ENCODE measurements at regions not wholly inside any gene's neighbourhood (a gene's known extent, or its start where the extent isn't known, plus 50 kb on each side); places are given as distances from the start of the nearest gene placed in this dataset.

- no peaks in the 10 kb centered on the region for H3K36me3 ChIP-seq
- no peak overlapping the region for H3K4me3 ChIP-seq
- no peaks in the 10 kb centered on the region for H3K4me1 ChIP-seq
- H3K27me3 ChIP-seq (replicated peaks in 1 of 7): no peaks in the 10 kb centered on the region
- DNase-seq: no peak
- no peak overlapping the region for H3K27ac ChIP-seq
- intact Hi-C loops (cut with DNase I; ENCODE audit: low total_unique reads): no loop called here
- H3K9me3 ChIP-seq: no peaks in the 10 kb centered on the region
- no peak for TF ChIP-seq POLR2AphosphoS5 (IDR thresholded peaks at IDR 0.05)
- TF ChIP-seq CTCF (IDR thresholded peaks at IDR 0.05 in 8 of 11, conservative IDR thresholded peaks at IDR 0.05 in 3 of 11): no peak
- no peak for TF ChIP-seq POLR2A (IDR thresholded peaks at IDR 0.05)
- WGBS, 5 donors: 87 to 96% (median 95%) methylated on average over 2 of the region's 2 CpGs
Observed at GRCh38 chr10:4212111-4212630, 427.2 kb upstream of the KLF6 start.

- no peak overlapping the region for H3K27ac ChIP-seq
- no peak for TF ChIP-seq POLR2AphosphoS5 (IDR thresholded peaks at IDR 0.05)
- TF ChIP-seq POLR2A (IDR thresholded peaks at IDR 0.05): no peak
- TF ChIP-seq CTCF (IDR thresholded peaks at IDR 0.05 in 8 of 11, conservative IDR thresholded peaks at IDR 0.05 in 3 of 11): no peak
- no peaks in the 10 kb centered on the region for H3K27me3 ChIP-seq (replicated peaks in 1 of 7)
- intact Hi-C loops (cut with DNase I; ENCODE audit: low total_unique reads): no loop called here
- 90 to 96% (median 91%) methylated on average over 5 of the region's 5 CpGs for WGBS, 5 donors
- no peaks in the 10 kb centered on the region for H3K4me1 ChIP-seq
- no peaks in the 10 kb centered on the region for H3K9me3 ChIP-seq
- H3K4me3 ChIP-seq: no peak overlapping the region
- no peaks in the 10 kb centered on the region for H3K36me3 ChIP-seq
- no peak for DNase-seq
Observed at GRCh38 chr10:4208499-4208898, 423.5 kb upstream of the KLF6 start.

GRCh38 chr10:4205113-4205512 lies 420.1 kb upstream of the KLF6 start:
- intact Hi-C loops (cut with DNase I; ENCODE audit: low total_unique reads): no loop called here
- no peak for TF ChIP-seq POLR2AphosphoS5 (IDR thresholded peaks at IDR 0.05)
- TF ChIP-seq CTCF (IDR thresholded peaks at IDR 0.05 in 8 of 11, conservative IDR thresholded peaks at IDR 0.05 in 3 of 11): no peak
- no peak for TF ChIP-seq POLR2A (IDR thresholded peaks at IDR 0.05)
- no peaks in the 10 kb centered on the region for H3K27me3 ChIP-seq (replicated peaks in 1 of 7)
- H3K9me3 ChIP-seq: no peaks in the 10 kb centered on the region
- 78 to 95% (median 89%) methylated on average over 1 of the region's 1 CpG for WGBS, 5 donors
- H3K4me3 ChIP-seq: no peak overlapping the region
- no peaks in the 10 kb centered on the region for H3K4me1 ChIP-seq
- H3K36me3 ChIP-seq: no peaks in the 10 kb centered on the region
- DNase-seq: no peak
- no peak overlapping the region for H3K27ac ChIP-seq

- TF ChIP-seq POLR2AphosphoS5 (IDR thresholded peaks at IDR 0.05) (no peak), CTCF (IDR thresholded peaks at IDR 0.05 in 8 of 11, conservative IDR thresholded peaks at IDR 0.05 in 3 of 11) (no peak), POLR2A (IDR thresholded peaks at IDR 0.05) (no peak)
- Histone ChIP-seq H3K36me3 (no peaks in the 10 kb centered on the region), H3K27me3 (replicated peaks in 1 of 7) (no peaks in the 10 kb centered on the region), H3K27ac (no peak overlapping the region), H3K9me3 (no peaks in the 10 kb centered on the region), H3K4me3 (no peak overlapping the region), H3K4me1 (no peaks in the 10 kb centered on the region)
- intact Hi-C loops (cut with DNase I; ENCODE audit: low total_unique reads): no loop called here
- DNase-seq: no peak
- 55 to 83% (median 67%) methylated on average over 1 of the region's 1 CpG for WGBS, 5 donors
Observed at GRCh38 chr10:4202938-4203337, 417.9 kb upstream of the KLF6 start.
